Mononuclear cell (primary cell): ENCODE measurements at regions not wholly inside any gene's neighbourhood (a gene's known extent, or its start where the extent isn't known, plus 50 kb on each side); places are given as distances from the start of the nearest gene placed in this dataset.

ENCODE experiments used
- H3K27me3 ChIP-seq: 2 replicates; pipeline ENCODE4 v1.6.0; 2011; ENCODE audit warnings: low read length, control low read depth; ENCODE audit not compliant: insufficient read depth
- H3K4me1 ChIP-seq: 2 replicates; pipeline ENCODE4 v1.5.1; 2011; ENCODE audit warnings: mild to moderate bottlenecking, low read length, control low read depth; ENCODE audit not compliant: insufficient read depth
- H3K4me3 ChIP-seq: 2 replicates; pipeline ENCODE4 v1.5.1; 2011; ENCODE audit warnings: mild to moderate bottlenecking, low read length, moderate library complexity
- H3K9me3 ChIP-seq: 2 replicates; pipeline ENCODE4 v1.5.1; 2011; ENCODE audit warnings: low read depth, mild to moderate bottlenecking, control low read depth, low read length

GRCh38 chr21:16533692-16534407 is 804.1 kb downstream of the USP25 start:
- Histone ChIP-seq H3K4me3 (no peak overlapping the region), H3K27me3 (no peaks in the 10 kb centered on the region), H3K9me3 (peaks cover 11% of the 10 kb centered on the region), H3K4me1 (no peaks in the 10 kb centered on the region)

- Histone ChIP-seq H3K9me3 (peaks cover 14% of the 10 kb centered on the region), H3K4me3 (no peak overlapping the region), H3K27me3 (no peaks in the 10 kb centered on the region), H3K4me1 (no peaks in the 10 kb centered on the region)
Measured at GRCh38 chr21:16534408-16535101, 804.8 kb downstream of the USP25 start.

GRCh38 chr21:16535102-16535422 is 805.3 kb downstream of the USP25 start:
- Histone ChIP-seq H3K4me3 (no peak overlapping the region), H3K9me3 (peaks cover 19% of the 10 kb centered on the region), H3K27me3 (no peaks in the 10 kb centered on the region), H3K4me1 (no peaks in the 10 kb centered on the region)

GRCh38 chr21:16535626-16536025 is 805.8 kb downstream of the USP25 start:
- peaks cover 15% of the 10 kb centered on the region for H3K9me3 ChIP-seq
- no peaks in the 10 kb centered on the region for H3K4me1 ChIP-seq
- H3K27me3 ChIP-seq, result no peaks in the 10 kb centered on the region
- H3K4me3 ChIP-seq, result no peak overlapping the region

GRCh38 chr21:16536140-16536539 is 806.4 kb downstream of the USP25 start:
- peaks cover 10% of the 10 kb centered on the region for H3K9me3 ChIP-seq
- no peaks in the 10 kb centered on the region for H3K4me1 ChIP-seq
- H3K27me3 ChIP-seq, result no peaks in the 10 kb centered on the region
- H3K4me3 ChIP-seq, result no peak overlapping the region

GRCh38 chr21:16536643-16537434 is 807.1 kb downstream of the USP25 start:
- no peaks in the 10 kb centered on the region for H3K4me1 ChIP-seq
- H3K27me3 ChIP-seq, result no peaks in the 10 kb centered on the region
- no peak overlapping the region for H3K4me3 ChIP-seq
- H3K9me3 ChIP-seq, result peaks cover 10% of the 10 kb centered on the region

- Histone ChIP-seq H3K9me3 (peaks cover 10% of the 10 kb centered on the region), H3K4me1 (no peaks in the 10 kb centered on the region), H3K4me3 (no peak overlapping the region), H3K27me3 (no peaks in the 10 kb centered on the region)
Measured at GRCh38 chr21:16537501-16537900, 807.7 kb downstream of the USP25 start.

GRCh38 chr21:16538405-16538804 is 808.6 kb downstream of the USP25 start:
- H3K27me3 ChIP-seq, result no peaks in the 10 kb centered on the region
- H3K4me3 ChIP-seq, result no peak overlapping the region

GRCh38 chr21:16538936-16539440 is 809.2 kb downstream of the USP25 start:
- Histone ChIP-seq H3K4me3 (no peak overlapping the region), H3K27me3 (no peaks in the 10 kb centered on the region), H3K4me1 (no peaks in the 10 kb centered on the region), H3K9me3 (peaks cover 10% of the 10 kb centered on the region)

More at GRCh38 chr21:16538405-16538804, 808.6 kb downstream of the USP25 start:
- Histone ChIP-seq H3K4me1 (no peaks in the 10 kb centered on the region), H3K9me3 (peaks cover 10% of the 10 kb centered on the region)

GRCh38 chr21:16540966-16541727 is 811.4 kb downstream of the USP25 start:
- Histone ChIP-seq H3K9me3 (peaks cover 10% of the 10 kb centered on the region), H3K27me3 (no peaks in the 10 kb centered on the region), H3K4me1 (no peaks in the 10 kb centered on the region), H3K4me3 (no peak overlapping the region)

GRCh38 chr21:16550118-16550517 is 820.3 kb downstream of the USP25 start:
- Histone ChIP-seq H3K4me1 (no peaks in the 10 kb centered on the region), H3K27me3 (no peaks in the 10 kb centered on the region), H3K9me3 (no peaks in the 10 kb centered on the region), H3K4me3 (no peak overlapping the region)

GRCh38 chr21:16550917-16551741 is 821.3 kb downstream of the USP25 start:
- Histone ChIP-seq H3K4me3 (no peak overlapping the region), H3K9me3 (no peaks in the 10 kb centered on the region), H3K4me1 (no peaks in the 10 kb centered on the region), H3K27me3 (no peaks in the 10 kb centered on the region)

- Histone ChIP-seq H3K4me3 (no peak overlapping the region), H3K27me3 (no peaks in the 10 kb centered on the region), H3K4me1 (no peaks in the 10 kb centered on the region), H3K9me3 (no peaks in the 10 kb centered on the region)
Measured at GRCh38 chr21:16552880-16553279, 823.1 kb downstream of the USP25 start.

GRCh38 chr21:16554503-16554902 is 824.7 kb downstream of the USP25 start:
- no peaks in the 10 kb centered on the region for H3K27me3 ChIP-seq
- no peak overlapping the region for H3K4me3 ChIP-seq
- H3K9me3 ChIP-seq, result no peaks in the 10 kb centered on the region
- H3K4me1 ChIP-seq, result no peaks in the 10 kb centered on the region
